GM19467 (cell line): ENCODE measurements at regions not wholly inside any gene's neighbourhood (a gene's known extent, or its start where the extent isn't known, plus 50 kb on each side); places are given as distances from the start of the nearest gene placed in this dataset.
"Not testable (repeated sequence)": the region's sequence is repeated elsewhere in the genome, so short reads cannot be mapped to it uniquely, and the experiment has no call there.

Experiments used
- ATAC-seq: cut with Tn5 transposase; IDR thresholded peaks from one replicate; pipeline ENCODE4 v1.9.1; 2021; ENCODE audit warnings: mild to moderate bottlenecking, moderate library complexity; ENCODE audit not compliant: unreplicated experiment

DNA sequence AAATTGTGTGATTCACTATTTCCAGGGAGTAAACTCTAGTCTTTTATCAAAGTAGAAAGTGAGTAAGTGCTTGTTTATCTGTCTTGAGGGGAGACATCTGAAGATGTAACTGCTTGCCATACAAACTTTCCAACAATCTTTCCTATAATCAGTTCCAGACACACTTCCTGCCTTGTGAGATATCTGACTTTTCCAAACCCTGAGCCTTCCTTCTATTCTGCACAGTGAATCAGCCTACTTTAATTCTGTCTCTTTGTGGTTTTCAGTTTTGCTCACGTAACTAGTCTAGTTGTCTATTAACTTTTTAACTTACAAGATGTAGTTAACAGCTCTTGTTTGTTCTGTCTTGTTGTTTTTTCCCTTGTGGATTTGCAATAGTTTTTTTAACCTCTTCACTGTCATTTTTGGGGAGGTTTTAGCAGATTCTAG, 947.8 kb downstream of the C4orf33 start:
- ATAC-seq = peak; percentile 90

DNA sequence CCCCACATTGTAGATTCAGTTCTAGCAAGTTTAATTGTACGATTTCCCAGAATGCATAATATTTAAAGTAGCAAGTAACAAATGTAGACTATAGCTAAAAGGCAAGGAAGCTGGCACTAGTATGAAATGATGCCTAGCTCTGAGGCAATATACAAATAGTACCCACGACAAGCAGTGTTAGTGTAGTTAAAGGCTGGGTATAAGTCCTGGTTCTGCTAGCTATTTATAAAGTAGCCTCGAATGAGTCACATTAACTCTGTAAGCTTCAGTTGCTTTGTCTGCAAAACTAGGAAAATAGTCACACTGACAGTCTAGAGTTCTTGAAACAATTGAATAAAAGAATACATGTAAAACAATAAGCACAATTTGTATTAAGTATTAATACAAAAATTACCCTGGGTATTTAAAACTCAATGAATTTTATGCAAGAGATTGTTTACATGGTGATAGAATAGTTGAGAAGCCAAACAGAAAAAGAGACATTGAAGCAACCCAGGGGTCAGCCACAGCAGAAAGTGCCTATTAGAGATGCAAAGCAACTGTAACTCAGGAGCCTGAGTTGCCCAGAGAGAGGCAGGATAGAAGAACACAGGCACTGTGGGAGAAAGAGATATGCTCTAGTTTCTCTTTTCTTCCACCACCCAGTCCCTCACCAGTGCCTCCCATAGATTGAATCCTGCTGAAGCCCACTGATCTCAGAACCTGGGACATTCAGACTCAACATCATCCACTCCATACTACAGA, 949.0 kb downstream of the C4orf33 start:
- ATAC-seq = peak; percentile 42

DNA sequence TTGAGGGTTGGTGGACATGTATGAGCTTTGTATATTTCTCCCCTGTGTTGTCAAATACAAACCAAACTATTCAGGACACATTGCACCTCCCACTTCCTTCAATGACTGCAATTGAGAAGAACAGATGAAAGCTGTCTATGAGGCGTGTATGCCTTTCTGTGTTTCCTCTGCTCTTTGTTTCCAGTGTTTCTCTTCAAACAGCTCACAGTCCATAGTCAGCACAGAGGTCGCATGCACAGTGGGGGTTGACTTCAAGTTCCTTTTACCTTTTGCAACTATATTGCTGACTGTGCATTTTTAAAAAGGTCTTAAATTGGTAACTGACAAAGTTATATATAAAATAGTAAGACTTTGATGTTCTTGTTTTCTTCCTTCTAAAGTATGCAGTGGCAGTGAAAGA, 957.8 kb downstream of the C4orf33 start:
- ATAC-seq = no peak

DNA sequence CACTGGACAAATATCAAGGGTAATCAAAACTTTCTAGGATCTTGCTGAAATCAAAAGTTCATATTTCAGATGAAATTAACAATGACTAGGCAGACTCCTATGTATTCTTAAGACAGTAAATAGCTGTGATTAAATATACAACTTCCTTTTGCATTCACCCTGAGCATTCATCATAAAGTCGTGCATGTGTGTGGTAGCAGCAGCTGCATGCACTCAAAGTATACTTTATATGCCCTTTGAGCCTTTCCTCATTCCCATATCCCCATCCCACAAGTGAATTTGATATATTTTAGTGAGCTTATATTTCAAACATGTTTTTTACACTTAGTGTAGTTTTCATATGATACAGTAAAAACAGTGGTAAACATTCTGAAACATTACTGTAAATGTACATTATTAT, 959.0 kb downstream of the C4orf33 start:
- ATAC-seq = no peak

GRCh38 chr4:130056286-130056685, 960.3 kb downstream of the C4orf33 start:
- ATAC-seq = no peak

GRCh38 chr4:130064471-130064870, 968.5 kb downstream of the C4orf33 start:
- no peak for ATAC-seq

- no peak for ATAC-seq
Observed at GRCh38 chr4:130067419-130067818, 971.5 kb downstream of the C4orf33 start.

- no peak for ATAC-seq
Observed at GRCh38 chr4:130068072-130068471, 972.1 kb downstream of the C4orf33 start.

DNA sequence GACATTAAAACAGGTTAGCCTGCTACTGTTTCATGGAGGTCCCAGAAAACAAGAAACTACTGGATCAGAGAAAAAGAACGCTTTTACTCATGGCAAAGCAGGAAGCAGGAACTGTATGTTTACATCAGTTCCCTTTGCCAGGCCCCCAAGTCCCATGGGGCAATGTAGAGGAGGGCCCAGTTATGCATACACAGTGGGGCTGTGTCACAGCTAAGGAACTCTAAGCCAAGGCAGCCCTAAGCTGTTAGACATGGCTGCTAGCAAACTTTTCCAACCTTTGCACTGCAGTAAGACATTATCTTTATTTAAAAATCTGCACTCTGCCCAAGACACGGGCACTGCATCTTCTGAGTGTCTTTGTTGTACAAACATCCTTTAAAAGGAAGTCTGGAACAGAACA, 975.8 kb downstream of the C4orf33 start:
- ATAC-seq = no peak

DNA sequence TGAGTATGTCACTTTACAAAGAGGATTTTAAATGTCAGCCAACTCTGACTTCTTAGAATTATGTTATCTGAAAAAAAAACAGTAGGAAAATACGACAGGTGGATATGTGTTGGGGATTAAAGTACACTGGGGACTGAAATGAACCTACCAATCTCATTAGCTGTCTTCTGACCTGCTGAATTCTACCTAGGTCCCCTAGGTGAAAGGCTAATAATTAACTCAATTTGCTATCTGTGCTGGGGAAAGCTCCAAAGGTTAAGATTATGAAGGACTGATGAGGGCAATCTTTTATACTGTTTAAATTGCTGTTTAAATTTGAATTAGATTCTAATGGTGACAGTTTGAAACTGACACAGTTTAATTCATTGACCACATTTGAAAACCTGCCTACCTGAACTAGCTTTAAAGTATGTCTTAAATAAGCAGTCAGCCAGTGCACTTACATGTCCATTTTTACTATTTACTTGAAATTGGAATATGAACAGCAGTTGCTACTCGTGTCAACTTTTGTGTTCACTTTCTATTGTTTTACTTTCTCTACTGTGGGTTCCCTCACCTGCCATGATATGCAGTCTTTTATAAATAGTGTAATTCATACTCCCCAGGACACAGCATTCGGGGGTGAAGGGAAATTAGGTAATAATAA, 977.3 kb downstream of the C4orf33 start:
- ATAC-seq = no peak

DNA sequence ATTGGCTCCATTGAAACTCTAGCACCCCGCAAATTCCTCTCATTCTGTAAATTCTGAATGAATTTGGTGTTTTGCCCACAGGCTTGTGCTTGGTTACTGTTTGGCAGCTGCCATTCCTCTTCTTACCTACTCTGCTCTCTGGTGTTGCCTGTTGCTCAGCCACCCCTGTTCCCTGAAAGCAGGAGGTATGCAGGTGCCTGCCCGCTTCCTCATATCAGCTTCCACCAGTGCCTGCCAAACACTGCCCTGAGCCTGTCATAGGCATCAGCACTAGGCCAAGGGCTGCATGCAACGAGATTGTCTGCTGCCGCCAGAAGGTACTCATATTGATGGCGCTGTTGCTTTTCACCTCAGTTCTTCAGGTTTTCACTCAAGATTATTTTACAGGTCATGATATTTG, 978.1 kb downstream of the C4orf33 start:
- no peak for ATAC-seq

DNA sequence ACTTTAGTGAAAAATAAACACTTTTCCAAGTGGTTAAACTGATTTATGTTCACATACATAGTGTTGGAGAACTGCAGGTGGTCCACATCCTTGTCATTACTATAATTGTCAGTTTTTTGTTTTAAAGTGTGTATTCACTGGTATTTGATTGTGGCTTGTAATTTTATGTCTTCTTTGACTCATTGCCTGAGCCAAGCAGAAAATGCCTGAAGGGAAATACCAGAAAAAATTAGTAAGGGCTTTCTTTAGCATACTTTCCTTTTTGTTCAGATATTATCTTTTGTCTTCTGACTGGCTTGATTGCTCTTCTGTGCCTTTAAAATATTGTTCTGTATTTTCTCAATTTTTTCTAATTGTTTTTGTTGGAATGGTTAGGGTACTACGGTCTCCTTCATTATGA, 981.3 kb downstream of the C4orf33 start:
- no peak for ATAC-seq

- not testable (repeated sequence) for ATAC-seq
Observed at GRCh38 chr4:130079027-130079426, 983.1 kb downstream of the C4orf33 start.

DNA sequence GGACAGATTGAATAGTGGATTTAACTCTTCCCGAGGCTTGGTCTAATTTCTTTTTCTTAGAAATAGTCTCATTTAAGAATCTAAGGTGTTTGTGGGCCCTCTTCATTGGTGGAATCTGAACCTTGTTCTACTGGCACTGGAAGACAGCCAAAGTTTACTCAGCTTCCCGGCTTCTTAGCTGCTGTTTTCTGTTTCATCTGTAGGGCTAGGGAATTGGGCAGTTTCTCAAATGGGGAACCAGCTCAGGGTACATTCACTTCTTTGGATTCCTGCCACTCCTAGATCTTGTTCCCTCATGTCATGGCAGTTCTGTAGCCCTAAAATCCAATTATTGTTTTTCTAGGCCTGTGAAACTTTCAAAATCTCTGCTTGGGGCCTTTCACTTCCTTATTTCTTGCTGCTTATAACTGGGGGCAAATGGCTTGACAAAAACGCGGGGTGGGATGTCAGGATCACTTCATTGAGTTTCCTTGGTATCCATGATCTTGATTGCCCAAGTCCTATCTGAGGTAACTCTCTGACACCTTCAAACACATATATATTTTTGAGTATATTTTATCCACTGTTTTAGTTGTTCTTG, 985.0 kb downstream of the C4orf33 start:
- no peak for ATAC-seq

GRCh38 chr4:130090427-130090826, 994.5 kb downstream of the C4orf33 start:
- no peak for ATAC-seq

GRCh38 chr4:130092187-130093015, 996.4 kb downstream of the C4orf33 start:
- no peak for ATAC-seq

DNA sequence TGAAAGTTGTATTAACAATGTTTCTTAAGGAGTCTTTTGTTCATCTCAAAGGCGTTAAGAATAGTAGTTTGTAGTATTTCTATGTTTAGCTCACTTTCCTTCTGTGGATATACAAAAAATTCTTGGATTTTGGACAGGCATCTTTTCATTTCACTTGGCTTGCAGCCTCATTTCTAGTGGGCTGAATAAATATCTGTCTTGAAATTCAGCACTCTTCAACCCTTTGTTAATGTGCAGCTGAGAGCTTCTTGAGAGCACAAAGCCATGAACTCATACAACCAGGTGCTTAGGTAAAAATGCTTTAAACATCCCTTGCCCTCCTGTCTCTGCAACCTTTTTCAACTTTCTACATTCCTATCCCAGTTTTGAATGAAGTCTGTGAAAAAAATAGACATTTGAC, 1003.2 kb downstream of the C4orf33 start:
- ATAC-seq = no peak

DNA sequence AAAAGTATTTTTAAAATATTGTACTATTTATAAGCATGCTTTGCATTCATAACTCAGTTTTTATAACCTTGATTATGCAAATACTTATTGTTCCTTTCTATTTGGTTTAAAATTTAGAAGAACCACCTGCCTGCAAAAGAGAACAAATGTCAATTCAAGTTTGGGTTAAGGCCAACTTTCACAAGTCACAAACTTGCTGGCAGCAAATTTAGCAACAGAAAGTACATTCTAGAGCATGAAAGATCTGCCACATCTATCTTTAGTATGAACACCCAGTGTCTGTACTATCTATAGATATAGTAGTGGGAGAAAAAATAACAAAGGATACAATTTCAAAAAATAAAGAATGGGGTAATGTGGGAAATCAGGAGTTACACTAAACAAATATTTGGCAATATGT, 1014.2 kb downstream of the C4orf33 start:
- no peak for ATAC-seq

DNA sequence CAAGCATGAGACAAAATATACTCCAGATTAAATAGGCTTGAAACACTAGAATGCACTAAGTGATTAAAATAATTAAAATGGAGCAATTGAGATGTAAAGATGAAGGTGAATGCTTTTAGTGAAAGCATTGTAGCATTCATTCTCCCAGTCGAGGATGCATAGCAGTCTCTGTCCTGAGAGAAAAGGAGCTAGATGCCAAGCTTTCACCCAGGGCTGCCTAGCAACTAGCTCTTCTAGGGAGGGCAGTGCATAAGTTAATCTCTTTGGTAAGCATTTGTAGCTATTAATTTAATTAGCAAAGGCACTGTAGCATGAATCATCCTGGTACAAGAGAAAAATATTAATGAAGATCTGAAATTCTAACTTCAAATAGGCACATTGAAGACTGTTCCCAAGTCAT, 1014.8 kb downstream of the C4orf33 start:
- no peak for ATAC-seq

GRCh38 chr4:130124066-130124465, 1028.1 kb downstream of the C4orf33 start:
- no peak for ATAC-seq

DNA sequence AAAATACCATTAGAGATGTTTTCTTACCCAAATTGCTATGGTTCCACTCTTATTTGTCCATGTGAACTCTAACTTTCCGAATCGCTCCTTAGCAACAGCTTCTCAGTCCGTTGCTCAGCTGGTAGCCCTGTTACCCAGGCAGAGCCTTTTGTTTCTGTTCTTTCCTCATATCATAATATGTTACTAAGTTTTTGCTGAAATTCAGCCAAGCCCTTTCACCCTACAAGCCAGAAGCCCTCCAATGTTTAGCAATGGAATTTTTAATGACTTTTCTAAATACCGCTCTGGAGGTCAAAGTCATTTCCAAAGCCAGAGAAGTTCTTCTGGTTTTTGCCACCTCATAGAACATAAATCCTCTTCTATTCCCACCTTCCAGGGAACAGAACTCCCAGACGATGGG, 1029.5 kb downstream of the C4orf33 start:
- ATAC-seq = no peak
